H1 (cell line): ENCODE measurements at regions not wholly inside any gene's neighbourhood (a gene's known extent, or its start where the extent isn't known, plus 50 kb on each side); places are given as distances from the start of the nearest gene placed in this dataset.

ENCODE experiments used
- CTCF ChIA-PET: fragments of 300-600 bp; sonication (Branson Sonifier 250); formaldehyde crosslinking; loops from one replicate; lab custom pipeline; 2021; ENCODE audit not compliant: partially characterized antibody; lab: Charles Lee
- POLR2A ChIA-PET: fragments of 300-600 bp; sonication (Branson Sonifier 250); formaldehyde crosslinking; loops from one replicate; lab custom pipeline; 2021; ENCODE audit warnings: inconsistent platforms; ENCODE audit not compliant: partially characterized antibody; lab: Charles Lee
- DNase-seq, 2 experiments: peaks; one replicate each; pipeline versions ENCODE4 v3.0.0 to v3.0.0-alpha.2; 2010 to 2022; ENCODE audit warnings: low spot score in 2 of 2, low read depth in 1 of 2, mixed read lengths in 1 of 2
- FAIRE-seq: peaks from 2 replicates; lab custom pipeline; 2011; peaks lifted over from hg19 to GRCh38; lab: Jason Lieb, UNC
- H2AFZ ChIP-seq: 2 replicates; pipeline ENCODE4 v1.8.1; 2012; ENCODE audit warnings: low read length, inconsistent platforms
- H2AK5ac ChIP-seq: 2 replicates; pipeline ENCODE4 v1.6.1; 2013; ENCODE audit warnings: low read depth, low read length
- H2BK120ac ChIP-seq: replicated peaks from 2 replicates; pipeline ENCODE3; 2013; ENCODE audit warnings: low read depth, low read length, inconsistent platforms
- H2BK12ac ChIP-seq: 2 replicates; pipeline ENCODE4 v1.6.1; 2013; ENCODE audit warnings: low read depth, low read length
- H2BK15ac ChIP-seq: 2 replicates; pipeline ENCODE4 v1.6.1; 2013; ENCODE audit warnings: low read length
- H2BK20ac ChIP-seq: 2 replicates; pipeline ENCODE4 v1.6.1; 2013; ENCODE audit warnings: low read length
- H2BK5ac ChIP-seq: 2 replicates; pipeline ENCODE4 v1.6.1; 2013; ENCODE audit warnings: low read depth, low read length
- H3K14ac ChIP-seq: 2 replicates; pipeline ENCODE4 v1.6.1; 2013; ENCODE audit warnings: inconsistent platforms; ENCODE audit not compliant: insufficient read length
- H3K18ac ChIP-seq: 2 replicates; pipeline ENCODE4 v1.6.1; 2013; ENCODE audit warnings: low read length; ENCODE audit errors: extremely low read depth
- H3K23ac ChIP-seq: 2 replicates; pipeline ENCODE4 v1.6.1; 2013; ENCODE audit warnings: inconsistent platforms; ENCODE audit not compliant: insufficient read length
- H3K23me2 ChIP-seq: 2 replicates; pipeline ENCODE4 v1.6.1; 2013; ENCODE audit warnings: low read depth, low read length
- H3K27ac ChIP-seq: 2 replicates; pipeline ENCODE4 v1.6.1; 2011; ENCODE audit warnings: low read depth, low read length, inconsistent platforms
- H3K27me3 ChIP-seq, 4 experiments: replicated peaks in 1 of 4; 1 replicate in 1 of 4; 2 replicates in 3 of 4; pipeline versions ENCODE4 v1.6.1 to v1.8.1; 2011 to 2013; ENCODE audit warnings: low read length in 3 of 4, mild to moderate bottlenecking in 3 of 4, inconsistent platforms in 2 of 4, mixed read lengths in 2 of 4, moderate library complexity in 1 of 4; ENCODE audit not compliant: control insufficient read depth in 3 of 4, insufficient read depth in 3 of 4; ENCODE audit errors: extremely low read depth in 1 of 4
- H3K36me3 ChIP-seq, 4 experiments: 2 replicates each; pipeline versions ENCODE4 v1.6.1 to v1.8.1; 2011 to 2013; ENCODE audit warnings: mild to moderate bottlenecking in 4 of 4, low read length in 3 of 4, moderate library complexity in 2 of 4, control low read depth in 1 of 4, inconsistent platforms in 1 of 4; ENCODE audit not compliant: insufficient read depth in 4 of 4, control insufficient read depth in 2 of 4
- H3K4ac ChIP-seq: replicated peaks from 2 replicates; pipeline ENCODE3; 2013; ENCODE audit warnings: low read length, low read depth, mixed read lengths, inconsistent platforms; ENCODE audit not compliant: insufficient read length
- H3K4me1 ChIP-seq, 4 experiments: replicated peaks in 1 of 4; 1 replicate in 1 of 4; 2 replicates in 3 of 4; pipeline versions ENCODE4 v1.6.1 to v1.8.1; 2011 to 2013; ENCODE audit warnings: low read length in 3 of 4, inconsistent platforms in 2 of 4, mixed read lengths in 1 of 4; ENCODE audit not compliant: insufficient read depth in 4 of 4, control insufficient read depth in 3 of 4
- H3K4me2 ChIP-seq, 2 experiments: 2 replicates each; pipeline versions ENCODE4 v1.6.1 to v1.8.1; 2011 to 2013; ENCODE audit warnings: low read depth in 2 of 2, low read length in 2 of 2, control low read depth in 1 of 2, inconsistent platforms in 1 of 2, mild to moderate bottlenecking in 1 of 2; ENCODE audit not compliant: insufficient read depth in 1 of 2
- H3K4me3 ChIP-seq, 4 experiments: fragments of 200-600, 300-600 bp in 1 of 4; sonication (generic), shearing (Covaris generic), sonication (Bioruptor Twin) in 1 of 4; 2 replicates each; pipeline versions ENCODE4 v1.5.1 to v1.8.1; 2011 to 2016; ENCODE audit warnings: low read length in 4 of 4, low read depth in 3 of 4, control low read depth in 2 of 4, inconsistent platforms in 2 of 4, mild to moderate bottlenecking in 2 of 4, mixed read lengths in 1 of 4, moderate library complexity in 1 of 4; ENCODE audit not compliant: insufficient read depth in 2 of 4; ENCODE audit errors: extremely low read depth in 1 of 4
- H3K56ac ChIP-seq: replicated peaks from 2 replicates; pipeline ENCODE3; 2013; ENCODE audit warnings: low read depth, mild to moderate bottlenecking, mixed read lengths, low read length, inconsistent platforms; ENCODE audit not compliant: insufficient read length
- H3K79me1 ChIP-seq: 2 replicates; pipeline ENCODE4 v1.6.1; 2013; ENCODE audit warnings: low read depth, low read length, control low read depth
- H3K79me2 ChIP-seq, 2 experiments: 2 replicates each; pipeline versions ENCODE4 v1.6.1 to v1.8.1; 2012 to 2013; ENCODE audit warnings: low read length in 2 of 2, mild to moderate bottlenecking in 2 of 2, inconsistent platforms in 1 of 2; ENCODE audit not compliant: insufficient read depth in 2 of 2, control insufficient read depth in 1 of 2
- H3K9ac ChIP-seq, 4 experiments: replicated peaks in 1 of 4; 1 replicate in 1 of 4; 2 replicates in 3 of 4; pipeline versions ENCODE4 v1.6.1 to v1.8.1; 2011 to 2013; ENCODE audit warnings: low read depth in 3 of 4, low read length in 3 of 4, control low read depth in 2 of 4, mild to moderate bottlenecking in 2 of 4, moderate library complexity in 2 of 4, inconsistent platforms in 1 of 4; ENCODE audit errors: extremely low read depth in 1 of 4
- H3K9me3 ChIP-seq, 2 experiments: 2 replicates each; pipeline versions ENCODE4 v1.6.1 to v1.8.1; 2012 to 2013; ENCODE audit warnings: mild to moderate bottlenecking in 2 of 2, moderate library complexity in 2 of 2, control low read depth in 1 of 2, inconsistent platforms in 1 of 2, low read depth in 1 of 2, low read length in 1 of 2, mixed read lengths in 1 of 2; ENCODE audit not compliant: insufficient read depth in 2 of 2
- H4K20me1 ChIP-seq, 2 experiments: replicated peaks in 1 of 2; 2 replicates each; pipeline versions ENCODE3 to v1.8.1; 2011 to 2013; ENCODE audit warnings: inconsistent platforms in 2 of 2, low read length in 2 of 2, mild to moderate bottlenecking in 1 of 2; ENCODE audit not compliant: insufficient read depth in 2 of 2, control insufficient read depth in 1 of 2
- H4K5ac ChIP-seq: 2 replicates; pipeline ENCODE4 v1.6.1; 2013; ENCODE audit warnings: low read length, low read depth, mixed read lengths, inconsistent platforms; ENCODE audit not compliant: insufficient read length
- H4K8ac ChIP-seq: 2 replicates; pipeline ENCODE4 v1.8.0; 2013; ENCODE audit warnings: mild to moderate bottlenecking, moderate library complexity, low read length, inconsistent platforms; ENCODE audit not compliant: insufficient read depth; ENCODE audit errors: extremely low read depth
- H4K91ac ChIP-seq: replicated peaks from 2 replicates; pipeline ENCODE3; 2013; ENCODE audit warnings: low read length, mixed read lengths, inconsistent platforms; ENCODE audit not compliant: insufficient read length
- CEBPB ChIP-seq: IDR thresholded peaks from 2 replicates; pipeline ENCODE4 v1.6.1; 2012; ENCODE audit warnings: low read depth, low read length
- EZH2 ChIP-seq: fragments of 200-600 bp; sonication (generic); IDR thresholded peaks from 2 replicates; pipeline ENCODE4 v1.7.1; 2012; ENCODE audit warnings: low read depth, mild to moderate bottlenecking, moderate library complexity, low read length, inconsistent platforms; ENCODE audit not compliant: severe bottlenecking
- GABPA ChIP-seq: IDR thresholded peaks from 2 replicates; pipeline ENCODE4 v1.6.1; 2011; ENCODE audit warnings: mild to moderate bottlenecking, low read length, moderate library complexity, borderline replicate concordance; ENCODE audit not compliant: insufficient read depth
- GTF2F1 ChIP-seq: IDR thresholded peaks from 2 replicates; pipeline ENCODE4 v1.6.1; 2012; ENCODE audit warnings: low read depth, low read length, improper control_type of control experiment, borderline replicate concordance
- HDAC6 ChIP-seq: IDR thresholded peaks from one replicate; pipeline ENCODE4 v1.7.1; 2012; ENCODE audit warnings: low read depth, mild to moderate bottlenecking, inconsistent platforms, low read length, moderate library complexity
- KDM1A ChIP-seq: fragments of 200-600, 300-600 bp; sonication (generic); IDR thresholded peaks from 2 replicates; pipeline ENCODE4 v1.7.1; 2016; ENCODE audit warnings: mild to moderate bottlenecking, low read length, borderline replicate concordance
- PHF8 ChIP-seq: fragments of 200-600 bp; sonication (generic); conservative IDR thresholded peaks from 2 replicates; pipeline ENCODE4 v1.7.1; 2012; ENCODE audit warnings: low read depth, mild to moderate bottlenecking, inconsistent platforms, low read length, moderate library complexity
- RAD21 ChIP-seq, 2 experiments: IDR thresholded peaks in 1 of 2; conservative IDR thresholded peaks in 1 of 2; 2 replicates each; pipeline ENCODE4 v1.6.1; 2011; ENCODE audit warnings: low read depth in 2 of 2, low read length in 2 of 2, improper control_type of control experiment in 1 of 2, inconsistent platforms in 1 of 2, mild to moderate bottlenecking in 1 of 2, moderate library complexity in 1 of 2
- RBBP5 ChIP-seq: IDR thresholded peaks from 2 replicates; pipeline ENCODE4 v1.7.1; 2012; ENCODE audit warnings: low read depth, mild to moderate bottlenecking, inconsistent platforms, low read length, moderate library complexity, borderline replicate concordance
- RNF2 ChIP-seq: fragments of 200-900, 300-1000 bp; sonication (generic); IDR thresholded peaks from 2 replicates; pipeline ENCODE4 v1.7.1; 2016; ENCODE audit warnings: borderline replicate concordance, low read depth, mild to moderate bottlenecking, antibody characterized with exemption, low read length; ENCODE audit not compliant: poor library complexity, severe bottlenecking; ENCODE audit errors: missing control alignments
- SP2 ChIP-seq: IDR thresholded peaks from 2 replicates; pipeline ENCODE4 v1.6.1; 2012; ENCODE audit warnings: mild to moderate bottlenecking, low read length, inconsistent platforms
- SRF ChIP-seq: IDR thresholded peaks from 2 replicates; pipeline ENCODE4 v1.6.1; 2011; ENCODE audit warnings: mild to moderate bottlenecking, low read depth, low read length, moderate library complexity
- TAF7 ChIP-seq: optimal IDR thresholded peaks from 2 replicates; pipeline ENCODE3; 2011; ENCODE audit warnings: low read depth, mild to moderate bottlenecking, inconsistent platforms, low read length, moderate library complexity, borderline replicate concordance
- TEAD4 ChIP-seq: IDR thresholded peaks from 2 replicates; pipeline ENCODE4 v1.6.1; 2012; ENCODE audit warnings: low read depth, low read length, inconsistent platforms, mixed read lengths
- WGBS, 2 experiments: shearing (Covaris generic) in 1 of 2; methylation state at CpG; one replicate each; pipeline versions ENCODE4 v1.1.6 to v1.1.7; 2013 to 2015; ENCODE audit warnings: low lambda C conversion rate in 2 of 2, mixed read lengths in 2 of 2, inconsistent platforms in 1 of 2, low coverage in 1 of 2, missing lambda C conversion rate in 1 of 2; ENCODE audit not compliant: insufficient replicate concordance in 2 of 2, insufficient coverage in 1 of 2, insufficient read length in 1 of 2; ENCODE audit errors: extremely low coverage in 1 of 2, missing lambda C conversion rate in 1 of 2; 5-methylcytosine and 5-hydroxymethylcytosine counted together

DNA sequence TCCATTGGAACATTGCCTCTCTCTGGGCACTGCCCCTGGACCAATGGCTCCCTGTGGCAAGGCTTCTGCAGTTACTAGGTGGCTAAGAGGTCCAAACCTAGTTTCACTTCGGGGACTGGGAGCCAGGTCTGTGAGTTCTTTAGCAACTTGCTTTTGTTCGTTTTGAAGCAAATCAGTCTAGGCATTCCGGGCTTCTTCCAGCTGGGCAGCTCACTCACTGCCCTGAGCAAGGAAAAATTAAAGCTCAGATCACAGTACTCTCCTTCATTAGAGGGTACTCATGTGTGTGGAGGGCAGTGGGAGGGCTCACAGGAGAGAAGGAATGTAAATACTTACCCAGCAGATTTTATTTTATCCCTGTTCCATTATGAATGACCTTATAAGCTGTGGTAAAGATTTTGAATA is 80.3 kb downstream of the SPP2 start:
- TF ChIP-seq EZH2 (no peak), RAD21 (IDR thresholded peaks at IDR 0.05 in 1 of 2, conservative IDR thresholded peaks at IDR 0.05 in 1 of 2; ENCODE audit: low read depth in 2 of 2, low read length in 2 of 2) (no peak), GTF2F1 (no peak), TAF7 (no peak), SRF (no peak), TEAD4 (no peak), HDAC6 (no peak), CEBPB (no peak), KDM1A (no peak), RNF2 (no peak), RBBP5 (no peak), PHF8 (no peak), SP2 (no peak), GABPA (no peak)
- FAIRE-seq (no peak), DNase-seq (no peak)
- Histone ChIP-seq H3K9ac (no peak overlapping the region), H4K20me1 (no peaks in the 10 kb centered on the region), H3K9me3 (no peaks in the 10 kb centered on the region), H2BK12ac (no peak overlapping the region), H3K27ac (no peak overlapping the region), H3K79me1 (no peaks in the 10 kb centered on the region), H3K27me3 (no peaks in the 10 kb centered on the region), H3K4ac (no peak overlapping the region), H3K23me2 (no peaks in the 10 kb centered on the region), H4K5ac (no peak overlapping the region), H2BK20ac (no peak overlapping the region), H3K18ac (no peak overlapping the region), H2BK120ac (no peak overlapping the region), H3K36me3 (no peaks in the 10 kb centered on the region), H4K91ac (no peak overlapping the region), H3K4me2 (no peak overlapping the region), H3K4me1 (no peaks in the 10 kb centered on the region; a peak in 1 of 7 replicates), H2AK5ac (no peak overlapping the region), H3K79me2 (no peaks in the 10 kb centered on the region), H2BK15ac (no peak overlapping the region), H3K56ac (no peak overlapping the region), H3K14ac (no peak overlapping the region), H3K4me3 (no peak overlapping the region), H4K8ac (no peak overlapping the region), H2AFZ (no peak overlapping the region), H3K23ac (no peak overlapping the region), H2BK5ac (no peak overlapping the region)
- ChIA-PET CTCF (interaction anchor here (0.6 to 1.2 kb wide), 7 partner anchors 8 to 414 kb away, joined by 3 to 4 read pairs (median 3); no protein-coding TSS in a partner anchor), POLR2A (no interaction called here)
- 89% methylated on average over 3 of the region's 3 CpGs; no CpG with 5 or more reads in 1 of the 2 experiments for WGBS, 2 experiments
